Thyroid gland (tissue), 4 donors: ENCODE measurements at regions not wholly inside any gene's neighbourhood (a gene's known extent, or its start where the extent isn't known, plus 50 kb on each side); places are given as distances from the start of the nearest gene placed in this dataset.

ENCODE experiments used
- DNase-seq, 2 donors: peaks; one replicate each; pipeline ENCODE4 v3.0.0-alpha.2; 2019
- H3K27ac ChIP-seq, 3 donors: fragments of 200-600 bp; sonication (generic); 1 replicate in 2 of 3; 2 replicates in 1 of 3; pipeline ENCODE4 v1.5.1; 2016 to 2019; ENCODE audit warnings: mild to moderate bottlenecking in 1 of 3, moderate library complexity in 1 of 3
- H3K27me3 ChIP-seq: fragments of 200-600 bp; sonication (generic); one replicate; pipeline ENCODE4 v1.5.1; 2019
- H3K36me3 ChIP-seq, 2 donors: fragments of 200-600 bp; sonication (generic); one replicate each; pipeline ENCODE4 v1.5.1; 2016 to 2019
- H3K4me1 ChIP-seq, 2 donors: fragments of 200-600 bp; sonication (generic); one replicate each; pipeline ENCODE4 v1.5.1; 2017 to 2019
- H3K4me3 ChIP-seq, 3 donors: fragments of 200-600 bp; sonication (generic); replicated peaks in 1 of 3; 1 replicate in 2 of 3; 2 replicates in 1 of 3; pipeline ENCODE4 v1.5.1; 2016; ENCODE audit warnings: mild to moderate bottlenecking in 1 of 3
- H3K9me3 ChIP-seq: fragments of 200-600 bp; sonication (generic); one replicate; pipeline ENCODE4 v1.5.1; 2017
- POLR2A ChIP-seq, 2 donors: fragments of 450-650 bp; IDR thresholded peaks; one replicate each; pipeline ENCODE4 v1.6.1; 2017; ENCODE audit warnings: antibody characterized with exemption in 2 of 2, mild to moderate bottlenecking in 2 of 2, moderate library complexity in 1 of 2
- WGBS, 2 donors: methylation state at CpG; one replicate each; pipeline ENCODE4 v1.1.5; 2017; 5-methylcytosine and 5-hydroxymethylcytosine counted together
- intact Hi-C: fragments of 100-400 bp; cut with DNase I; formaldehyde crosslinking; loops from one replicate; pipeline ENCODE4 v1.15.1; 2023
- TF ChIP-seq, protein P1 (sequence below), 6 experiments: fragments of 200-600 bp in 3 of 6; fragments of 450-650 bp in 3 of 6; sonication (generic) in 3 of 6; IDR thresholded peaks; one replicate each; pipeline ENCODE4 v1.5.1; 2016 to 2019; ENCODE audit warnings: antibody characterized with exemption in 6 of 6, mild to moderate bottlenecking in 2 of 6, inconsistent platforms in 1 of 6, moderate library complexity in 1 of 6

DNA sequence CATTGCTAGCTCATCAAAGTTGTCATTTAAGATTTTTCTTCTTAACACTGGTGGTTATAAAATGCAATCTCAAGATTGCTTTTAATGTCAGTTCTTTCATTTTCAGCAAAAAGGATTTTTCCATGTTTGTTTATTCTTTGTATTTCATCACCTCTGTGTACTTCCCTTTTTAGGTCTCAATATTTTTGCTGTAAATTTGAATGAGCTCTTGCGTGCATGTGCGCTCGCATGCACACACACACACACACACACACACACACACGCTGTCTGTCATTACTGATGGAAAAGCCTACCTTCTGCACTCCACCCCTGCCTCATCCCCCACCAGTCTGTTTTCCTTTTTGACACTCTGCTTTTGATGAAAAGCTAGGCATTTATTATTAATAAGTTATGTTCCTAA lies 85.3 kb upstream of the FYN start:
- intact Hi-C loops = no loop called here
- no peak for DNase-seq
- no peaks in the 10 kb centered on the region for H3K4me1 ChIP-seq
- H3K4me3 ChIP-seq = no peak overlapping the region
- no peak overlapping the region for H3K27ac ChIP-seq
- 94% methylated on average over 4 of the region's 4 CpGs for WGBS, 2 donors
- TF ChIP-seq POLR2A (IDR thresholded peaks at IDR 0.05) = no peak
- TF ChIP-seq, protein P1, sequence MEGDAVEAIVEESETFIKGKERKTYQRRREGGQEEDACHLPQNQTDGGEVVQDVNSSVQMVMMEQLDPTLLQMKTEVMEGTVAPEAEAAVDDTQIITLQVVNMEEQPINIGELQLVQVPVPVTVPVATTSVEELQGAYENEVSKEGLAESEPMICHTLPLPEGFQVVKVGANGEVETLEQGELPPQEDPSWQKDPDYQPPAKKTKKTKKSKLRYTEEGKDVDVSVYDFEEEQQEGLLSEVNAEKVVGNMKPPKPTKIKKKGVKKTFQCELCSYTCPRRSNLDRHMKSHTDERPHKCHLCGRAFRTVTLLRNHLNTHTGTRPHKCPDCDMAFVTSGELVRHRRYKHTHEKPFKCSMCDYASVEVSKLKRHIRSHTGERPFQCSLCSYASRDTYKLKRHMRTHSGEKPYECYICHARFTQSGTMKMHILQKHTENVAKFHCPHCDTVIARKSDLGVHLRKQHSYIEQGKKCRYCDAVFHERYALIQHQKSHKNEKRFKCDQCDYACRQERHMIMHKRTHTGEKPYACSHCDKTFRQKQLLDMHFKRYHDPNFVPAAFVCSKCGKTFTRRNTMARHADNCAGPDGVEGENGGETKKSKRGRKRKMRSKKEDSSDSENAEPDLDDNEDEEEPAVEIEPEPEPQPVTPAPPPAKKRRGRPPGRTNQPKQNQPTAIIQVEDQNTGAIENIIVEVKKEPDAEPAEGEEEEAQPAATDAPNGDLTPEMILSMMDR (IDR thresholded peaks at IDR 0.05) = no peak
- no peaks in the 10 kb centered on the region for H3K36me3 ChIP-seq
- H3K9me3 ChIP-seq = no peaks in the 10 kb centered on the region
- no peaks in the 10 kb centered on the region for H3K27me3 ChIP-seq

DNA sequence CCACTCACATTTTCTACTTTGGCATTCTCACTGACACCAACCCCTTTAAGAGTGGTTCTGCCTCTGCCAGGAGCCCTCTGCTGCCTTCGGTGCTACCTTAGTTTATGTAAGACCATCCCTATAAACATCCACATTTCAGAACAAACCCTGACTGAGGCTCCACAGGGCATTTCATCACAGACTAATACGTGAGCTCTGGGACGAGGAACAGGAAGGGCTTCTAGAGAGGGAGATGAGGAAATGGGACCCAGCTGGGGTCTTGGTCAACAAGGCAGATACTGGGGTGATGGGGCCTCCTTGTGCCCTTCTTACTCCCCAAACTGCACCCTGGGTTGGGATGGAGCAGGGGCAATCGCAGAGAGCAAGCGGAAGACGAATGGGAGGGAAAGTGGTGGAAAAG lies 86.5 kb upstream of the FYN start:
- H3K27ac ChIP-seq = no peak overlapping the region
- intact Hi-C loops = no loop called here
- 79 to 86% methylated on average over 6 of the region's 6 CpGs for WGBS, 2 donors

DNA sequence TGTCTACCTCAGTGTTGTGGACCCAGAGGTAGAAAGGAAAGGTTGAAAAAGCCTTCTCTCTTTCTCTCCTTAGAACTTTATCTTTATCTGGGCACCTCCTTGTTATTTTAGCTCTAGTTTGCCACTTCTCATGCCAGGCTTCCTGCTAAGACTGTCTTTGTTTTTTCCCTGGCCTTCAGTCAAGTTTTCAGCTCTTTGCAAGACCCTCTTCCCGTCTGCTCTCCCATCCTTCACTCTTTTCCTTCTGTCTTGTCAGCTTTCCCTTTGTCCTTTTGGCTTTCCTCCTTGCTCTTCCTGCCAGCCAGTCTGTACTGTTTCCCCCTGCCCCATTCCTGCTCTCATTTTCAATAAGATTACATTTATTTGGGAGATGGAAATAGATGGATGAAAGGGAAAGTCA lies 86.8 kb upstream of the CCN6 start:
- Histone ChIP-seq H3K36me3 (no peaks in the 10 kb centered on the region), H3K9me3 (no peaks in the 10 kb centered on the region), H3K27ac (no peak overlapping the region), H3K4me1 (peaks cover 15 to 16% of the 10 kb centered on the region in 2 donors), H3K4me3 (no peak overlapping the region), H3K27me3 (no peaks in the 10 kb centered on the region)
- WGBS, 2 donors = 53 to 63% methylated on average over 1 of the region's 1 CpG
- intact Hi-C loops = no loop called here
- no peak for DNase-seq
- no peak for TF ChIP-seq POLR2A (IDR thresholded peaks at IDR 0.05)
- TF ChIP-seq, protein P1 (IDR thresholded peaks at IDR 0.05) = no peak

More for the DNA sequence above, 86.5 kb upstream of the FYN start:
- H3K4me1 ChIP-seq = no peaks in the 10 kb centered on the region
- no peaks in the 10 kb centered on the region for H3K36me3 ChIP-seq
- H3K4me3 ChIP-seq = no peak overlapping the region
- no peak for DNase-seq
- H3K27me3 ChIP-seq = no peaks in the 10 kb centered on the region
- no peaks in the 10 kb centered on the region for H3K9me3 ChIP-seq
- TF ChIP-seq, protein P1 (IDR thresholded peaks at IDR 0.05) = no peak
- no peak for TF ChIP-seq POLR2A (IDR thresholded peaks at IDR 0.05)

DNA sequence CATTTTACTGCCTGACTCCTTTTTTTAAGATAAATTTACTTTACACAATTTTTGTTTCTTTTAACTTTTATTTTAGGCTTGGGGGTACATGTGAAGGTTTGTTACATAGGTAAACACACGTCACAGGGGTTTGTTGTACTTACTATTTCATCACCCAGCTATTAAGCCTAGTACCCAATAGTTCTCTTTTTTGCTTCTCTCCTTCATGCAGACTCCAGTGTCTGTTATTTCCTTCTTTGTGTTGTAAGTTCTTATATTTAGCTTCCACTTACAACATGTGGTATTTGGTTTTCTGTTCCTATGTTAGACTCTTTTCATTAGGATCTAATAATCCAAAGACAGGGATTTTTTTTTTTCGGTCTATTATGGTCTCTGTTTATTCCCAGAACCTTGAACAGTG lies 83.5 kb upstream of the CCN6 start:
- no peak for DNase-seq
- no peak overlapping the region for H3K4me3 ChIP-seq
- WGBS, 2 donors = 90 to 96% methylated on average over 2 of the region's 2 CpGs
- H3K9me3 ChIP-seq = no peaks in the 10 kb centered on the region
- TF ChIP-seq POLR2A (IDR thresholded peaks at IDR 0.05) = no peak
- TF ChIP-seq, protein P1 (IDR thresholded peaks at IDR 0.05) = no peak
- peak overlapping the region; percentile 54 to 85 (median 60) for H3K27ac ChIP-seq
- intact Hi-C loops = no loop called here
- peaks cover 33 to 37% of the 10 kb centered on the region in 2 donors for H3K4me1 ChIP-seq
- no peaks in the 10 kb centered on the region for H3K36me3 ChIP-seq
- no peaks in the 10 kb centered on the region for H3K27me3 ChIP-seq

DNA sequence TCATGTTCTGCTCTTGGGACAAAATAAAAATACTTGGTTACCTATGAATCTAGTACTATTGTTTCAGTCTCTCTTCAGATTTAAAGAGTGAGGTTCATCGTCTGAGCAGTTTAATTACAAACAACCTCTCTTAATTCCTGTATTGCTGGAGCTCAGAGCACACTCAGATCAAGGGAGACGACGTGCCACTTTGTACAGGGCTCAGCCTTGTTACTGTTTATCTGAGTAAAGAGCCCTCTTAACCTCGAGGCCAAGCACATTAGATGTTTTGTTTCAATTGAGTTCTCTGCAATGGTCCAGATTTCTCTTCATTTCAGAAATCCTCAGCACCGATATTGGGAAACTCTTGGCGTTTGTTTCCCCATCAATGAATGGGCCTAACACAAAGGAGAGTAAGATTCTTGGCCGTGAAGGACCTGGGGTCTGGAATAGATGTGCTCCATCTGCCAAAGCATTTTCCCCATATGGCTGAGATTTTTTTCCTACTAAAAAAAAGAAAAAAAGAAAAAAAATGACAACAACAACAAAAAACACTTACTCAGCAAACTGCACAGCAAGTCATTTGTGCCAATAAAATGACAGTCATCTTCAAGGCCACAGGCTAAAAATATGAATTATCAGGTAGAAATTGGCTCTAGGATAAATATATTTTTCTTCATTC lies 82.6 kb upstream of the CCN6 start:
- DNase-seq = peak; percentile 46 to 50
- no peak overlapping the region for H3K4me3 ChIP-seq
- 30 to 31% methylated on average over 7 of the region's 7 CpGs for WGBS, 2 donors
- no peaks in the 10 kb centered on the region for H3K27me3 ChIP-seq
- H3K9me3 ChIP-seq = no peaks in the 10 kb centered on the region
- peaks cover 33 to 37% of the 10 kb centered on the region in 2 donors for H3K4me1 ChIP-seq
- peak overlapping the region; percentile 54 to 85 (median 60) for H3K27ac ChIP-seq
- intact Hi-C loops = no loop called here
- TF ChIP-seq, protein P1 (IDR thresholded peaks at IDR 0.05) = no peak
- TF ChIP-seq POLR2A (IDR thresholded peaks at IDR 0.05) = peak in 1 of 2 donors; percentile 8
- H3K36me3 ChIP-seq = no peaks in the 10 kb centered on the region
